Kidney (tissue), 13 donors: ENCODE measurements at regions not wholly inside any gene's neighbourhood (a gene's known extent, or its start where the extent isn't known, plus 50 kb on each side); places are given as distances from the start of the nearest gene placed in this dataset.
"Not testable (repeated sequence)": the region's sequence is repeated elsewhere in the genome, so short reads cannot be mapped to it uniquely, and the experiment has no call there.

Experiments
- DNase-seq, 5 donors: peaks; one replicate each; pipeline ENCODE4 v3.0.0-alpha.2; 2013 to 2020
- FAIRE-seq: peaks from 2 replicates; lab custom pipeline; 2012; peaks lifted over from hg19 to GRCh38; lab: Jason Lieb, UNC
- H3K27ac ChIP-seq, 2 donors: one replicate each; pipeline ENCODE4 v1.7.0; 2013; ENCODE audit warnings: low read depth in 2 of 2, low read length in 2 of 2, inconsistent platforms in 1 of 2
- H3K27me3 ChIP-seq: one replicate; pipeline ENCODE4 v1.7.1; 2013; ENCODE audit warnings: low read length, inconsistent platforms; ENCODE audit not compliant: control insufficient read depth, insufficient read depth
- H3K36me3 ChIP-seq, 3 donors: one replicate each; pipeline versions ENCODE4 v1.7.0 to v1.7.1; 2013; ENCODE audit warnings: low read length in 3 of 3, control low read depth in 1 of 3, inconsistent platforms in 1 of 3; ENCODE audit not compliant: insufficient read depth in 3 of 3, control insufficient read depth in 2 of 3
- H3K4me1 ChIP-seq, 3 donors: one replicate each; pipeline versions ENCODE4 v1.7.0 to v1.7.1; 2013; ENCODE audit warnings: low read length in 3 of 3, inconsistent platforms in 1 of 3, low read depth in 1 of 3; ENCODE audit not compliant: control insufficient read depth in 2 of 3, insufficient read depth in 2 of 3
- H3K4me3 ChIP-seq, 3 donors: one replicate each; pipeline versions ENCODE4 v1.7.0 to v1.8.1; 2013; ENCODE audit warnings: low read length in 3 of 3, control low read depth in 1 of 3, inconsistent platforms in 1 of 3
- H3K9ac ChIP-seq, 3 donors: one replicate each; pipeline versions ENCODE4 v1.7.0 to v1.7.1; 2013; ENCODE audit warnings: low read length in 3 of 3, control low read depth in 1 of 3, inconsistent platforms in 1 of 3
- H3K9me3 ChIP-seq, 3 donors: one replicate each; pipeline versions ENCODE4 v1.7.0 to v1.7.1; 2013; ENCODE audit warnings: low read length in 3 of 3, control low read depth in 1 of 3, inconsistent platforms in 1 of 3; ENCODE audit not compliant: control insufficient read depth in 2 of 3, insufficient read depth in 1 of 3
- intact Hi-C: fragments of 100-400 bp; cut with DNase I; formaldehyde crosslinking; loops from one replicate; pipeline ENCODE4 v1.11.1; 2022
- TF ChIP-seq, protein P1 (sequence below): IDR thresholded peaks from 3 replicates; pipeline ENCODE4 v1.5.1; 2012; ENCODE audit warnings: mild to moderate bottlenecking, moderate library complexity, borderline replicate concordance; ENCODE audit not compliant: insufficient read depth; ENCODE audit errors: extremely low read depth
- donor health status: control.
- donor health status: control.
- donor health status: control.
- donor health status: control.
- donor health status: control.
- donor health status: DM: yes; HTN: yes; CAD: no.
- donor health status: Normal renal cell carcinoma (clear cell type).

DNA sequence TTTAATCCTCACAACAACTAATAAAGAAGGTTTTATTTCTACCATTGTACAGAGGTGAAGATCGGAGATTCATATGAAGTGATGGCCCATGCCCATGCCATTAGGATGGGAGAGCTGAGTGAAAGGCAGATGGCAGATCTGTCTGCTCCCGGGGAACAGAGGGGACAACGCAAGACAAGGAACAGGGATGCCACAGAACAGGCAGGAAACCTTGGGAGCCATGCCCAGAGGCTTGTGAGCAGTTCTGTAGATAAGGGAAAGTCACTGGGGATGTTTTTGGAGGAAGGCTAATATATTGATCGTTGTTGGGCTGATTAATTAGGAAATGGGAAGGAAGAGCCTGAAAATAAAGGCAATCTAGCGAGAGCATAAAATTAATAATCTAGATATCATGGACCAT is 73.1 kb upstream of the ITGB1 start:
- H3K27me3 ChIP-seq: no peaks in the 10 kb centered on the region
- no peak overlapping the region for H3K9ac ChIP-seq
- TF ChIP-seq, protein P1, sequence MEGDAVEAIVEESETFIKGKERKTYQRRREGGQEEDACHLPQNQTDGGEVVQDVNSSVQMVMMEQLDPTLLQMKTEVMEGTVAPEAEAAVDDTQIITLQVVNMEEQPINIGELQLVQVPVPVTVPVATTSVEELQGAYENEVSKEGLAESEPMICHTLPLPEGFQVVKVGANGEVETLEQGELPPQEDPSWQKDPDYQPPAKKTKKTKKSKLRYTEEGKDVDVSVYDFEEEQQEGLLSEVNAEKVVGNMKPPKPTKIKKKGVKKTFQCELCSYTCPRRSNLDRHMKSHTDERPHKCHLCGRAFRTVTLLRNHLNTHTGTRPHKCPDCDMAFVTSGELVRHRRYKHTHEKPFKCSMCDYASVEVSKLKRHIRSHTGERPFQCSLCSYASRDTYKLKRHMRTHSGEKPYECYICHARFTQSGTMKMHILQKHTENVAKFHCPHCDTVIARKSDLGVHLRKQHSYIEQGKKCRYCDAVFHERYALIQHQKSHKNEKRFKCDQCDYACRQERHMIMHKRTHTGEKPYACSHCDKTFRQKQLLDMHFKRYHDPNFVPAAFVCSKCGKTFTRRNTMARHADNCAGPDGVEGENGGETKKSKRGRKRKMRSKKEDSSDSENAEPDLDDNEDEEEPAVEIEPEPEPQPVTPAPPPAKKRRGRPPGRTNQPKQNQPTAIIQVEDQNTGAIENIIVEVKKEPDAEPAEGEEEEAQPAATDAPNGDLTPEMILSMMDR: no peak
- no peaks in the 10 kb centered on the region for H3K9me3 ChIP-seq
- H3K4me3 ChIP-seq: no peak overlapping the region
- intact Hi-C loops: no loop called here
- no peaks in the 10 kb centered on the region for H3K36me3 ChIP-seq
- no peak for FAIRE-seq
- no peak for DNase-seq
- no peaks in the 10 kb centered on the region for H3K4me1 ChIP-seq
- H3K27ac ChIP-seq: no peak overlapping the region

DNA sequence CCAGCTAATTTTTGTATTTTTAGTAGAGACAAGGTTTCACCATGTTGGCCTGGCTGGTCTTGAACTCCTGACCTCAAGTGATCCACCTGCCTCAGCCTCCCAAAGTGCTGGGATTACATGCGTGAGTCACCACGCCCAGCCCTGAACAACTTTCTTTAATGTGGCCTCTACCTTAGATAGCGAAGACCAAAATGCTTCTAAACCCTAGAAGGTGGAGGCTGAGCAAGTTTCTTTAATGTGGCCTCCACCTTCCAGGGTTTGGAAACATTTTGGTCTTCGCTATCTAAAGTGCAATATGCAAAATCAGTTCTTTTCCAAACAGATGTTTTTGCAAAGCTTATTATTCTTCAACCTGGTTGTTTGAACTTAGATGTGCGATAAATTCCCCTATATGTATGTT is 70.5 kb upstream of the ITGB1 start:
- H3K27me3 ChIP-seq, H3K4me3 ChIP-seq, DNase-seq, H3K27ac ChIP-seq, H3K4me1 ChIP-seq, H3K9ac ChIP-seq, H3K36me3 ChIP-seq, intact Hi-C loops, FAIRE-seq, H3K9me3 ChIP-seq: not testable (repeated sequence)

DNA sequence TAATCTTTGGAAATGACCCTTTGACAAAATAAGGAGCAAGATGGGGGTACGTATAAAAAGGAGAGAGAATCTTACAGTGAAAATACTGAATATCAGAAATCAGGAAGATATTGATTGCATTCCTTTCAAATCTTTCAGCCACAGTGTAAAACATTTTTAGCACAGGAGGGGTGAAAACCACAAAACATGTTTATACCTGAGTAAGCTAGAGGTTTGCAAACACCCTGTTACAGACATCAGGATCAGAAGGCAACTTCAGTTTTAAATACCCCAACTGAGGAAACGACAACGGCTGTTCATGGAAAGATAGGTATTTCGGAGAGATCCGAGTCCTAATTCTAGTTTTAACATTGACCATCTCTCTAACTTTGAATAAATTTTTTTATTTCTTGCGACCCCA is 69.1 kb upstream of the ITGB1 start:
- Histone ChIP-seq H3K4me3 (no peak overlapping the region), H3K9ac (no peak overlapping the region), H3K4me1 (no peaks in the 10 kb centered on the region), H3K27me3 (no peaks in the 10 kb centered on the region), H3K36me3 (no peaks in the 10 kb centered on the region), H3K9me3 (no peaks in the 10 kb centered on the region), H3K27ac (no peak overlapping the region)
- intact Hi-C loops: no loop called here
- DNase-seq (no peak), FAIRE-seq (no peak)
- TF ChIP-seq, protein P1: no peak

DNA sequence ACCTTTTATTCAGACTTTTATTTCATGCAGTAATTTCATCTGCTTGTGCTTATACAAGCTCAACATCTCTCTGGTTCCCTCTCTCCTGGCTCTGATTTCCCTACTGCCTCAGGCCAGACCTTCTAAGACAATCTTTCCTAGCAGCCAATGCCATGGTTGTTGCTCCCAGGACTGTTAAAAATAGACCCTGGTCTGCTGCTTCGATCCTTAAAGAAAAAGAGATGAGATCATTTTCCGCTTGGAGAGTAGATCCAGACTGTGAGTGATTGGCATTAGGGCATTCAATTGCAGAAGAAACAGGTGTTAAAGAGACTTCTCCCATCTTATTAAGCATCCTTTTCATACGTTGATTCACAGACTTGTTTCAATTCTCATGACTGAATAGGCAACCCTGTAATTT is 68.4 kb upstream of the ITGB1 start:
- no peaks in the 10 kb centered on the region for H3K27me3 ChIP-seq
- H3K36me3 ChIP-seq: no peaks in the 10 kb centered on the region
- H3K4me1 ChIP-seq: no peaks in the 10 kb centered on the region
- H3K9me3 ChIP-seq: no peaks in the 10 kb centered on the region
- no peak overlapping the region for H3K27ac ChIP-seq
- TF ChIP-seq, protein P1: no peak
- H3K4me3 ChIP-seq: no peak overlapping the region
- no peak for FAIRE-seq
- DNase-seq: no peak
- no peak overlapping the region for H3K9ac ChIP-seq
- intact Hi-C loops: no loop called here
